CD14-positive monocyte (primary cell): ENCODE measurements at regions not wholly inside any gene's neighbourhood (a gene's known extent, or its start where the extent isn't known, plus 50 kb on each side); places are given as distances from the start of the nearest gene placed in this dataset.

Source experiments
- DNase-seq, 3 donors: peaks; one replicate each; pipeline ENCODE4 v3.0.0-alpha.2; 2011 to 2022
- H2AFZ ChIP-seq: 2 replicates; pipeline ENCODE4 v1.6.0; 2012; ENCODE audit warnings: mild to moderate bottlenecking, low read depth, low read length, inconsistent platforms; ENCODE audit not compliant: insufficient read depth, poor library complexity, severe bottlenecking
- H3K27ac ChIP-seq, 2 donors: 1 replicate in 1 of 2; 2 replicates in 1 of 2; pipeline ENCODE4 v1.5.1; 2012 to 2013; ENCODE audit warnings: low read length in 2 of 2, control low read depth in 1 of 2, inconsistent platforms in 1 of 2, low read depth in 1 of 2, mild to moderate bottlenecking in 1 of 2
- H3K27me3 ChIP-seq, 2 donors: one replicate each; pipeline versions ENCODE4 v1.6.0 to v1.6.1; 2011 to 2013; ENCODE audit warnings: low read length in 2 of 2; ENCODE audit not compliant: control insufficient read depth in 2 of 2, insufficient read depth in 2 of 2
- H3K36me3 ChIP-seq, 2 donors: replicated peaks in 1 of 2; 1 replicate in 1 of 2; 2 replicates in 1 of 2; pipeline versions ENCODE4 v1.5.1 to v1.6.1; 2012 to 2013; ENCODE audit warnings: low read length in 2 of 2, control low read depth in 1 of 2, inconsistent platforms in 1 of 2, mild to moderate bottlenecking in 1 of 2; ENCODE audit not compliant: insufficient read depth in 2 of 2, control insufficient read depth in 1 of 2
- H3K4me1 ChIP-seq, 2 donors: 1 replicate in 1 of 2; 2 replicates in 1 of 2; pipeline versions ENCODE4 v1.5.1 to v1.6.1; 2012 to 2013; ENCODE audit warnings: low read length in 2 of 2, control low read depth in 1 of 2, inconsistent platforms in 1 of 2, mild to moderate bottlenecking in 1 of 2, moderate library complexity in 1 of 2; ENCODE audit not compliant: insufficient read depth in 2 of 2, control insufficient read depth in 1 of 2
- H3K4me2 ChIP-seq: replicated peaks from 2 replicates; pipeline ENCODE3; 2012; ENCODE audit warnings: low read length, moderate library complexity, mild to moderate bottlenecking; ENCODE audit not compliant: poor library complexity, severe bottlenecking; ENCODE audit errors: extremely low read depth
- H3K4me3 ChIP-seq, 3 experiments: fragments of 200-600 bp in 1 of 3; sonication (generic) in 1 of 3; replicated peaks in 1 of 3; 1 replicate in 2 of 3; 2 replicates in 1 of 3; pipeline ENCODE4 v1.5.1; 2011 to 2013; ENCODE audit warnings: low read length in 3 of 3, mild to moderate bottlenecking in 3 of 3, control low read depth in 2 of 3, low read depth in 2 of 3, inconsistent platforms in 1 of 3, moderate library complexity in 1 of 3
- H3K79me2 ChIP-seq: 2 replicates; pipeline ENCODE4 v1.6.0; 2012; ENCODE audit warnings: mild to moderate bottlenecking, control low read depth, inconsistent platforms, low read length, moderate library complexity; ENCODE audit not compliant: insufficient read depth
- H3K9ac ChIP-seq: 2 replicates; pipeline ENCODE4 v1.6.0; 2017; ENCODE audit warnings: low read length, mild to moderate bottlenecking; ENCODE audit not compliant: insufficient read depth, poor library complexity, severe bottlenecking
- H3K9me3 ChIP-seq, 2 donors: replicated peaks in 1 of 2; 1 replicate in 1 of 2; 2 replicates in 1 of 2; pipeline versions ENCODE4 v1.5.1 to v1.6.1; 2012 to 2013; ENCODE audit warnings: low read length in 2 of 2, control low read depth in 1 of 2; ENCODE audit not compliant: control insufficient read depth in 1 of 2, insufficient read depth in 1 of 2
- H4K20me1 ChIP-seq: 2 replicates; pipeline ENCODE4 v1.6.0; 2012; ENCODE audit warnings: mild to moderate bottlenecking, low read length, control low read depth, moderate library complexity; ENCODE audit not compliant: insufficient read depth
- H3K27ac Mint-ChIP-seq, 7 donors: one replicate each; pipeline ENCODE4 v1.8.0; 2020; ENCODE audit warnings: mild to moderate bottlenecking in 7 of 7, mixed read lengths in 7 of 7, moderate library complexity in 6 of 7, inconsistent platforms in 2 of 7
- H3K27me3 Mint-ChIP-seq, 3 donors: one replicate each; pipeline ENCODE4 v1.8.0; 2021 to 2022; ENCODE audit warnings: low read depth in 3 of 3, mild to moderate bottlenecking in 3 of 3, mixed read lengths in 3 of 3, moderate library complexity in 3 of 3, inconsistent platforms in 1 of 3
- H3K36me3 Mint-ChIP-seq, 2 donors: one replicate each; pipeline ENCODE4 v1.8.0; 2020; ENCODE audit warnings: mixed read lengths in 2 of 2, inconsistent platforms in 1 of 2, mild to moderate bottlenecking in 1 of 2
- H3K4me1 Mint-ChIP-seq: one replicate; pipeline ENCODE4 v1.8.0; 2020; ENCODE audit warnings: mild to moderate bottlenecking, mixed read lengths
- H3K4me3 Mint-ChIP-seq, 2 donors: one replicate each; pipeline ENCODE4 v1.8.0; 2020; ENCODE audit warnings: mild to moderate bottlenecking in 2 of 2, mixed read lengths in 2 of 2, moderate library complexity in 1 of 2
- H3K9me3 Mint-ChIP-seq, 7 donors: one replicate each; pipeline ENCODE4 v1.8.0; 2020 to 2022; ENCODE audit warnings: mixed read lengths in 7 of 7, mild to moderate bottlenecking in 6 of 7, moderate library complexity in 6 of 7, inconsistent platforms in 2 of 7
- whole genome bisulfite sequencing: methylation state at CpG from one replicate; pipeline ENCODE4 v1.1.5; 2013; ENCODE audit warnings: missing lambda C conversion rate; ENCODE audit not compliant: insufficient coverage; 5-methylcytosine and 5-hydroxymethylcytosine counted together
- intact Hi-C, 2 donors: fragments of 100-400 bp; cut with micrococcal nuclease; formaldehyde crosslinking; loops; one replicate each; pipeline versions ENCODE4 v1.15.0 to v1.15.1; 2023
- TF ChIP-seq, protein P1 (sequence below): fragments of 200-600 bp; IDR thresholded peaks from one replicate; pipeline ENCODE4 v1.8.0; 2022; ENCODE audit warnings: antibody characterized with exemption, mild to moderate bottlenecking

DNA sequence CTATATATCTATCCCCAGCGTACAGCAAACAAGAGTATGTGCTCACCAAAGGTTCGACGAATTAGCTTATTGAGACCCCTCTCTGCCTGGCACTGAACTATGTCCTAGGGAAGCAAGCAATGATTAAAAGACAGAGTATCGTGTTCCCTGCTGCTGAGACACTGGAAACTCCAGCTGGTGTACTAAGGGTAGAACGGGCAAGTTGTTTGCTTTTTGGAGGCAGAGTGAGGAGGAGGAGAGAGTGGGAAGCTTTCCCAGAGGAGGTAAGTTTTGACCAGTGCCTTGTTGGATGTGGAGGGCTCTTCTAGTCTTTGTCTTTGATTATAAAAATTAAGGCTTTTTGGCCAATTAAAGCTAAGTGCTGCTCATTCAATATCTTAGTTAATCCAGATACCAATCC lies 61.7 kb downstream of the PJA1 start:
- no peaks in the 10 kb centered on the region for H3K4me1 ChIP-seq
- Mint-ChIP-seq H3K36me3 (no peaks in the 10 kb centered on the region), H3K4me1 (no peaks in the 10 kb centered on the region), H3K27ac (no peak overlapping the region), H3K27me3 (peaks cover 0 to 3% (median 0%) of the 10 kb centered on the region in 3 donors), H3K9me3 (no peaks in the 10 kb centered on the region), H3K4me3 (no peak overlapping the region)
- no peak overlapping the region for H3K27ac ChIP-seq
- no peak for DNase-seq
- H3K36me3 ChIP-seq = no peaks in the 10 kb centered on the region
- intact Hi-C loops = no loop called here
- TF ChIP-seq, protein P1, sequence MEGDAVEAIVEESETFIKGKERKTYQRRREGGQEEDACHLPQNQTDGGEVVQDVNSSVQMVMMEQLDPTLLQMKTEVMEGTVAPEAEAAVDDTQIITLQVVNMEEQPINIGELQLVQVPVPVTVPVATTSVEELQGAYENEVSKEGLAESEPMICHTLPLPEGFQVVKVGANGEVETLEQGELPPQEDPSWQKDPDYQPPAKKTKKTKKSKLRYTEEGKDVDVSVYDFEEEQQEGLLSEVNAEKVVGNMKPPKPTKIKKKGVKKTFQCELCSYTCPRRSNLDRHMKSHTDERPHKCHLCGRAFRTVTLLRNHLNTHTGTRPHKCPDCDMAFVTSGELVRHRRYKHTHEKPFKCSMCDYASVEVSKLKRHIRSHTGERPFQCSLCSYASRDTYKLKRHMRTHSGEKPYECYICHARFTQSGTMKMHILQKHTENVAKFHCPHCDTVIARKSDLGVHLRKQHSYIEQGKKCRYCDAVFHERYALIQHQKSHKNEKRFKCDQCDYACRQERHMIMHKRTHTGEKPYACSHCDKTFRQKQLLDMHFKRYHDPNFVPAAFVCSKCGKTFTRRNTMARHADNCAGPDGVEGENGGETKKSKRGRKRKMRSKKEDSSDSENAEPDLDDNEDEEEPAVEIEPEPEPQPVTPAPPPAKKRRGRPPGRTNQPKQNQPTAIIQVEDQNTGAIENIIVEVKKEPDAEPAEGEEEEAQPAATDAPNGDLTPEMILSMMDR = no peak
- no peaks in the 10 kb centered on the region for H4K20me1 ChIP-seq
- no peak overlapping the region for H3K4me2 ChIP-seq
- H2AFZ ChIP-seq = no peak overlapping the region
- H3K4me3 ChIP-seq = no peak overlapping the region
- no peaks in the 10 kb centered on the region for H3K27me3 ChIP-seq
- H3K9me3 ChIP-seq = no peaks in the 10 kb centered on the region
- no peaks in the 10 kb centered on the region for H3K79me2 ChIP-seq
- no peak overlapping the region for H3K9ac ChIP-seq
- WGBS = 94% methylated on average over 2 of the region's 5 CpGs

DNA sequence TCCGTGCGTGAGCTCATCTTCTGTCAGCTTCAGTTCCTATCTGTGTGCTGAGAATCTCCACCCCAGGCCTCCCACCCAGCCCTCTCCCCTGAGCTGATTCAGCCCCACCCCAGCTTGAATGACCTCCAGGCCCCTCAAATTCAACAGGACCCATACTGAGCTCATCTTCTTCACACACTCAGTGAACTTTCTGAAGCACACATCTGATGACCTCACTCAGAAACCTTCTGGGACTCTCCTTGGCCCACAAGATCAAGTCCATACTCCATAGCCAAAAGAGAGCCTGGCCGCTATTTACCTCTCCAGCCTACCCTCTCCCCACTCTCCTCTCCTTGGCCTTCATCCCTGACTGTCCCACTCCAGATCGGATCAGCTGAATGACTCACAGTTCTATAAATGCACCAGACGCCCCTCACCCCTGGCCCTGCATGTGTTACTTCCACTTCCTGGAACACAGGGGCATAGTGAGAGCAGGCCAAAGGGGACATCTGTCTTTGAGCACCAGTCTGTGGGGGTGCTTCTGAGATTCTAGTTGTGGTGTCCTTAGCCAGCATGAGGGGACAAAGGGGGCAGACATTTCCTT lies 62.5 kb downstream of the PJA1 start:
- H3K9ac ChIP-seq = no peak overlapping the region
- H3K4me1 Mint-ChIP-seq = no peaks in the 10 kb centered on the region
- no peak overlapping the region for H3K4me3 Mint-ChIP-seq
- no peaks in the 10 kb centered on the region for H3K36me3 Mint-ChIP-seq
- H3K27ac ChIP-seq = no peak overlapping the region
- H3K36me3 ChIP-seq = no peaks in the 10 kb centered on the region
- H3K4me3 ChIP-seq = no peak overlapping the region
- DNase-seq = no peak
- H3K79me2 ChIP-seq = no peaks in the 10 kb centered on the region
- TF ChIP-seq, protein P1 = no peak
- H3K27me3 Mint-ChIP-seq = peaks cover 0 to 3% (median 0%) of the 10 kb centered on the region in 3 donors
- no peaks in the 10 kb centered on the region for H3K9me3 Mint-ChIP-seq
- no peaks in the 10 kb centered on the region for H4K20me1 ChIP-seq
- no peaks in the 10 kb centered on the region for H3K9me3 ChIP-seq
- no peak overlapping the region for H3K27ac Mint-ChIP-seq
- H3K27me3 ChIP-seq = no peaks in the 10 kb centered on the region
- no peak overlapping the region for H3K4me2 ChIP-seq
- H2AFZ ChIP-seq = no peak overlapping the region
- intact Hi-C loops = no loop called here
- no peaks in the 10 kb centered on the region for H3K4me1 ChIP-seq
- 90% methylated on average over 3 of the region's 5 CpGs for WGBS
